ENCODE measurements at regions not wholly inside any gene's neighbourhood (a gene's known extent, or its start where the extent isn't known, plus 50 kb on each side); places are given as distances from the start of the nearest gene placed in this dataset.

- TF ChIP-seq EZH2 (IDR thresholded peaks at IDR 0.05; ENCODE audit: borderline replicate concordance, low read length) = no peak
- TF ChIP-seq, protein P1, sequence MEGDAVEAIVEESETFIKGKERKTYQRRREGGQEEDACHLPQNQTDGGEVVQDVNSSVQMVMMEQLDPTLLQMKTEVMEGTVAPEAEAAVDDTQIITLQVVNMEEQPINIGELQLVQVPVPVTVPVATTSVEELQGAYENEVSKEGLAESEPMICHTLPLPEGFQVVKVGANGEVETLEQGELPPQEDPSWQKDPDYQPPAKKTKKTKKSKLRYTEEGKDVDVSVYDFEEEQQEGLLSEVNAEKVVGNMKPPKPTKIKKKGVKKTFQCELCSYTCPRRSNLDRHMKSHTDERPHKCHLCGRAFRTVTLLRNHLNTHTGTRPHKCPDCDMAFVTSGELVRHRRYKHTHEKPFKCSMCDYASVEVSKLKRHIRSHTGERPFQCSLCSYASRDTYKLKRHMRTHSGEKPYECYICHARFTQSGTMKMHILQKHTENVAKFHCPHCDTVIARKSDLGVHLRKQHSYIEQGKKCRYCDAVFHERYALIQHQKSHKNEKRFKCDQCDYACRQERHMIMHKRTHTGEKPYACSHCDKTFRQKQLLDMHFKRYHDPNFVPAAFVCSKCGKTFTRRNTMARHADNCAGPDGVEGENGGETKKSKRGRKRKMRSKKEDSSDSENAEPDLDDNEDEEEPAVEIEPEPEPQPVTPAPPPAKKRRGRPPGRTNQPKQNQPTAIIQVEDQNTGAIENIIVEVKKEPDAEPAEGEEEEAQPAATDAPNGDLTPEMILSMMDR (IDR thresholded peaks at IDR 0.05; ENCODE audit: low read length) = no peak
Observed at GRCh38 chr4:155085843-155086530, 122.4 kb upstream of the NPY2R start.
